GM18870 (cell line): ENCODE measurements at regions not wholly inside any gene's neighbourhood (a gene's known extent, or its start where the extent isn't known, plus 50 kb on each side); places are given as distances from the start of the nearest gene placed in this dataset.

ENCODE experiments used
- ATAC-seq: cut with Tn5 transposase; IDR thresholded peaks from one replicate; pipeline ENCODE4 v1.9.1; 2021; ENCODE audit warnings: moderate library complexity; ENCODE audit not compliant: unreplicated experiment

DNA sequence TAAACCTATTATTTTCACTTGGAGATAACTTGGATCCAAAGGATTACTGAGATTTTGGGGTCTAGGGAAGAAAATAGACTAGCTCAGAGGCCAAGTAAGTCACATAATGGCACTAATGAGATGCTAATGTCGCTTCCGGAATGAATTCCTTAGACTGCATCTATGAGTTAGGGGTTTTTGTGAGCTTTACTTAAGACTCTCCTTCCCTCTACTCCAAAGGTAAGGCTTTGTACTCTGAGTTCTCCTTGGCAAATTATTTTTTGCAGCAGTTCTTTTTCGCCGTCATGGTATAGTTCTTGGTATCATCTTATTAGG lies 143.9 kb upstream of the KLF14 start:
- no peak for ATAC-seq

DNA sequence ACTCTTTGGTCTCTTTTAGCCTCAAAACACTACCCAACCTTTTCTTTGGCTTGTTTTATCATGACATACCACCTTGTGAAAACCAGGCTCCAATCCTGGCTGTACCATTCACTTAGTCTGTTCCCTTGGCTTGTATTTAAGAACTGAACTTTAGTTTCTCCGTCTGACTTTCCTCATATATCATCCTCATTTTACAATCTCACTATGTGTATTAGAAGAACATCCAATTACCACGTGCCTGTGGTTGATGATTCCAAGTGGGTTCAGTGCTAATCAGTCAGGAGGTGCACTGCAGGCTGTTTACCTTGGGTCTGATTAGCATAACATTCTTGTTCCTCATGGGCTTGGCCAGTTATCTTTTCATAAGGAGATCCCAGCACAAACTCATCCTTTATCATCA lies 144.8 kb upstream of the KLF14 start:
- no peak for ATAC-seq

DNA sequence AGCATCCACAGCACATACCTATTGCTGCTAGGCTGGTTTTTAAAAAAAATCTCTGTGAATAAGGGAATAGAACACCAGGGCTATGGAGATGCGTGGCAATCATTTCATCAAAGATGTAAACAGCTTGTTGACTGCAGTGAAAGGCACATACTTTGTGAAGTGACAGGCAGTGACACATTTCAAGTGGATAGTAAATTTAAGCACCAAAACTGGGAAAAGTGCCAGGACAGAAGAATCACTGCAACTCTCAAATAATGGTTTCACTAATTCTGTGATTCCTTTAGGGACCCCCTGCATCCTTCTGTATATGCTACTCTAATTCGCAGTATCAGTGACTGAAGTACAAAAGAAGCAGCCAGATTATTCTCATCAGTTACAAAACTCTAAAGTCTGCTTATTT lies 145.2 kb upstream of the KLF14 start:
- ATAC-seq = no peak

DNA sequence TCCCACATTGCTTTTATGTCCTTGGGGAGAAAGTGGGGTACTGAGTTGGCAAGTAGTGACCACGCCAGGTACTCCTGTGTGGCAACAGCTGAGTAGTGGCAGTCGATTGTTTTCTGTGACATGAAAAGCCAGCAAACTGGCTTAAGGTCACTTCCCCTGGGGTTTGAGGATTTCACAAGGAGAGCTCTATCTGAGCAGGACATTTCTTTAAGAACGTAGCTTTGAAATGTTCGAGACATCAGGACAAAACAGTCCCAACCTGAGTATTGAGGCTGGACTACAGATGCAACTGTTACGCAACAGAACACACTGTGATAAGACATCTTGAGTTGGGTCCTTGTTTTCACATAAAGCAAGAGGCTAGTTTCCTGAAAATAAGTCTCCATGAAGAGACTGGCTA lies 146.7 kb upstream of the KLF14 start:
- no peak for ATAC-seq

DNA sequence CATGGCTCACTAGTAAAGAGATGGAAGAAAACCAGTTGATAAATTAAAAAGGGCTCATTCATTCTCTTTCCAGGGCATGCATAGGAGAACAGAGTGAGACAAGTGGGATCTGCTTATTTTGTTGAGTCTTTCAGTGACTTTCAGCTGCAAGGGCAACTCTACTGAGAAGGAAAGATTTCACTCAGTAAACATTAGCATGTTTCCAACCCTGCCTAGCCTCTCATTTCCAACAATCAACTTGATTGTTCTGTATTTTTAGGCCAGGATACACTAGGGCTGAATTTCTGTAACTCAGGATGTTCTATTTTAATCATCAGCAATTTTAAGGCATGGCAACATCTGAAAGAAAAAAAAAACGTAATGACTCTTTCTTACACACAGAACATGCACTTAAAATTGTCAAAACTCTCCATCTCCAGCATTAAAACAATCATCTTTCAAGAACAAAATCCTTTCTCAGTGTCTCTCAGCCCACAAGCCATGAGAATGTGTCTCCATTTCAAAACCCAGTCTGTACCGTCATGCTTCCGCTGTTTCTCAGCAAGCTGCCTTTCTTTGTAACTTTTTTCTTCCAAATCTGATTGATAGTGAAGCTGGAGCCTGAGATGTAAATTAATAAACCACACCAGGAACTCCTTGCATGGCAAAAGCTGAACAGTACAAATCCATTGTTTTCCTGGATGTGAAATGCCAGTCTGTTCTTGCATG lies 147.2 kb upstream of the KLF14 start:
- no peak for ATAC-seq

DNA sequence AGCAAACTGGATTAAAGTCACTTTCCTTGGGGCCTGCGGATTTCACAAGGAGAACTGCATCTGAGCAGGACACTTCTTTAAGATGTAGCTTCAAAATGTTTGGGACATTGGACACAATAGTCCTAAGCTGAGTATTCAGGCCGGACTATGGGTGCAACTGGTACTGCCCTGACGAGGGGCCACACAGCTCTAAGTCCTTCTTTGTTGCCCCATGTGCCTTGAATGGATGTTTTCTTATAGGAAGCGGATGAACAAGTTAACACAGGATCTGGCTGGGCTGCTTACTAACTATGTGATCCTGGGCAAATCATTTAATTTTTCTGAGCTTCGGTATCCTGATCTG lies 147.8 kb upstream of the KLF14 start:
- no peak for ATAC-seq

DNA sequence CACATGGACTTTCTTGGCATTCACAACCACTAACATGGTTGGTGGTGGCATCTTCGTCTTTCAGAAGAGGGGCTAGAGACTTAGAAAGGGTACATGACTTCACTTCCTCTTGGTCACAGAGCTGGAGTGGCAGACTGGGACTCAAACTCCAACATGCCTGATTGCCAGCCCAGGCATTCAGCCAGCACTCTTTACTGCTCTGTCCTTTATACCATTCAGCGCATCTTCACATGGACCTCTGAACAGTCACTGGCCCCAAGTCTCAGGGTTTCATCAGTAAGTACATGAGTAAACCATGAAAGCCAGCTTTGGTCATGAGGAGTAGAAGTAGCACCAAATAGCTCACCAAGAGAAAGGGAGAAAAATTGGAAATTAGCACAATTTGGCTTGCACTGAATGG lies 148.4 kb upstream of the KLF14 start:
- ATAC-seq = no peak

DNA sequence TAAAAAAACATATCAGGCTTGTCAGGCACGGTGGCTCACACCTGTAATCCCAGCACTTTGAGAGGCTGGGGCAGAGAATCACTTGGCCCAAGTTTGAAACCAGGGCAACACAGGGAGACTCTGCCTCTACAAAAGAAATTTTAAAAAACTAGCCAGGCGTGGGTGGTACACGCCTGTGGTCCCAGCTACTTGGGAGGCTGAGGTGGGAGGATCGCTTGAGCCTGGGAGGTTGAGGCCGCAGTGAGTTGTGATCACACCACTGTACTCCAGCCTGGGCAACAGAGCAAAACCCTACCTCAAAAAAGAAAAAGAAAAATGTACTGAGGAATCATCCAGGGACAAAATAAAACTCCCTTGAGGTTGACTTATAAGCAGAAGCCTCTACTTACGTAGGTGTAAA lies 149.9 kb upstream of the KLF14 start:
- ATAC-seq = no peak

DNA sequence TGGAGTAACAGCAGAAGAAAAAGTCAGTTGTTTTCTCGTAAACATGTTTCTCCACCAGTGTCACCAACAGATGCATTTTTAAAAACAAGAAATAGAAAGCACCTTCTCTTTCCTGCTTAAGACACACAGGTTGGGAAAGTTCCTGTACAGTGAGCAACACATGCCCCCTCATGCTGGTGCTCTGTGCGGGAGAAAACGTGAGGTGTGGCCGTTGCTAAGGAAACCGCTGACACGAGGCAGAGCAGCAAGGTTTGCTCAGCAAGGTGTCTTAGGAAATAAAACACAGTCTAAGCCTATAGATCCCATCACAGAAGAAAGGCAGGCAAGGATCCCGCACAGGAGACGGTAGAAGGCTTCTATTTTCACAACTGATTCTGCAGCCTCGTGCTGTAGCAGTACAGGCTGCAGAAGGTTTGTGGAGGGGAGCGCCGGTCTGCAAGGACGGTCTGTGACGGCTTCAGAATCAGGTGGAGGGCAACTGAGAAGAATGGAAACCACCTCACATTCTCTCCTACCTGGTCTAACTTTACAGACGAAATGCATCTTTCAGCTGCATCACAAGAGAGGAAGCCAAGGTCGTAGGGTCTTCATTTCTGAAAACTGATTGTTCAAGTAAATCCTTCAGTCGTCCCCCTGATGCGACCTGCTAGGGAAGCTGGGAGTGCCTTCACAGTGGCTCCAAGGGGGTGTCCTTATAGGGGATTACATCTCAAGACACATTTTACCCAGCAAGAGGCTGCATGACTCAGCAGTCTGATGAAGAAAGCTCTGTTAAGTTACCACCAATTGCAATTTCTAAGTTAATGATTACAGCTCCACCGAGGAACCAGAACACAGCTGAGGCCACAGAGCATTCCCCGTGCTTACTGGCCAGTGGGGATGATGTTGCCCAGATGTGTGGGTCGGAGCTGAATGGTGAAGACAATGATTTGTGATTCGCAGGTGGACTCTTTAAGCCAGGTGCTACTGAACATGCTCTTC lies 150.7 kb upstream of the KLF14 start:
- ATAC-seq = no peak

DNA sequence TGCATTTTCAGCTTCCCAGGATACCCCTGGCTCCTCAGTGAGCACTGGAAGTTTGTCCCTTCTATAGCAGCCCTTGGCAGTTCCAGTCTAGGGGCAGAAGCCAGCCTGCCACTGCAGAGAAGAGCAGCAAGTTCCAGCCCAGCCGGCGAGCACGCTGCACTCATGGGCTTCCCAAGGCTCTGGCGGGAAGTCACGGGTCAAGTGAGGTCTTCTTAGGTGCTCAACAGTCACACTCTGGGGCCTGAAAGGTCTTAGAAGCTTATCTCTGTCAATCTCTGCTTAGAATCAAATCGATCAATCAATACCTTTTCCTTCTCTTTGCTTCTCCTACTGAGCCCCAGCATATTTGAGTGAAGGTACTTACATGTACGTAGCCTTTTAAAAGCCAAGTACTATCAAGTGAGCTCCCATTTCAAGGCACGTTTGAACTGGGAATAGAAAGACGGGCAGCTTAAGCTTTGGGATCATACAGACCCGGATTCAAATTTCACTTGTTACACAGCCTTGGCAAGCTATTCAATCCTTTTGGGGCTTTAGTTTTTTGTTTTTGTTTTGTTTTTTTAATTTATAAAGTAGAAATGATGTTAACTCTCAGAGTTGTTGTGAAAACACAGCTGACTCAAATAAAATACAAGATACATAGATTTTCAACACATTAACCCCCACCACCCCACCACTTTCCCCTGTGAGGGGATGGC lies 152.6 kb upstream of the KLF14 start:
- no peak for ATAC-seq

DNA sequence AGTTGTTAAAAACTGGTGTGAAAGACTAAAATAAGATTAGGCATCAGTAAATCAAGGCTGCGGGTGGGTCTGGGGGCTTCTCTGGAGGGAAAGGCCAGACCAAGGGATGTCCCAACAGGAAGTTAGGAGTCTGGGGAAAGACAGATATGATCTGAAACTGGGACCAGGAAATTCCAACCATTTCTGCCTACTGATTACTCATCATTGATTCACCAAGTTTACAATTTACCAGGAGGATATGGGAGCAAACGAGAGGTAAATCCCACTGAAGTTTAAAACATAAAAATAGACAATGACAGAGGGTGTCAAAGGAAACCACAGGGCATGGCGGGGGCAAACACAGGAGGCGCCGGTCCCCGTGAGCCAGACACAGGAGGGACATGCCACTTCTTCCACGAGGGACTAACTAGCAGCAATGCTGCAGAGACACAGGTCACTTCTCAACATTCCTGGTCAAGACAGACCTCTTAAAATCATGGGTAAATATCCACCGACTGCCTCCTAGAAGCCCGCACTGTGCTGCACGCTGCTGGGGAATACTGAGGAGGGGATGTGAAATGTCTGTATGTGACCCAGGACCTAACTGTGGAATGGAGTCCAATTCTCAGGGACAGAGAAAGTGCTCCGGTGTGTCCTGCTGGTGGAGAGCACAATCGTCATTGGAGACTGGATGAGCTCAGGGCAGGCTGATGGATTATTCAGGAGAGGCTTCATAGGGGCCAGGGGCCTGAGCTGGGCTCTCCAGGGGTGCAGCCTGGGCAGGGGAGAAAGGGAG lies 153.4 kb upstream of the KLF14 start:
- ATAC-seq = no peak

DNA sequence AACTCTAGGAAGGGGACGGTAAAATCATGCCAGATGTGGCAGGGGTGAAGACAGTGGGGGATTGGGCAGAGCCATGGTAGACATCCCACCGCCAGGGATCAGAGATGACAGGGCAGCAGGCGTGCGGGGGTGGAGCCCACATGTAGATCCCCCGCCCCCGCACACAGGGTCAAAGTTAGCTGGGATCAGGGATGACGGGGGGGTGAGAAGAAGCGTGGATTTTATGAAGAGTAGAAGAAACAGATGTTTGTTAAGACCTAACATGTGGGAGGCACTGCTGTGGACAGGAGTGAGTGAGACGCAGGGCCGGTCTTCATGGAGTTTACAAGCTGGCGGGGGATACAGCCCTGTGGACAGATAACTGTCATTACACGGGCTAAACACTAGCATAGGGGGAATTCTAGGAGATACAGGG lies 154.0 kb upstream of the KLF14 start:
- ATAC-seq = no peak

DNA sequence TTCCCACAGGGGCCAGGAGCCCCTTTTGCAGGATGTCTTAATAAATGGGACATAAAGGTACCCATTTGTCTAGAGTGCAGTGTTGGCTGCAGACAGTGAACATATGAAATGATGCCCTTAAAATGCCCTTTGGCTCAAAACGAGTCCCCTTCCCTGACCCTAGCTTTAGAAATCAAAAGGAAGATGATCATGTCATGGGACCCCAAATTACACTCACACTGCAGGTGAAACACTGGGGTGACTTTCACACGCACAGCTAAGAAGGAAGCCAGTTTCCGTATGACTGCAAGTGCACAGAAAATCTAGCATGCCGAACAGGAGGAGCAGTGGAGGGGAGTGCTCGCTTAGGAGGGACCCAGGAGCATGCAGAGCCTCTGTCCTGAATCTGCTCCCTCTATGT lies 154.5 kb upstream of the KLF14 start:
- no peak for ATAC-seq

DNA sequence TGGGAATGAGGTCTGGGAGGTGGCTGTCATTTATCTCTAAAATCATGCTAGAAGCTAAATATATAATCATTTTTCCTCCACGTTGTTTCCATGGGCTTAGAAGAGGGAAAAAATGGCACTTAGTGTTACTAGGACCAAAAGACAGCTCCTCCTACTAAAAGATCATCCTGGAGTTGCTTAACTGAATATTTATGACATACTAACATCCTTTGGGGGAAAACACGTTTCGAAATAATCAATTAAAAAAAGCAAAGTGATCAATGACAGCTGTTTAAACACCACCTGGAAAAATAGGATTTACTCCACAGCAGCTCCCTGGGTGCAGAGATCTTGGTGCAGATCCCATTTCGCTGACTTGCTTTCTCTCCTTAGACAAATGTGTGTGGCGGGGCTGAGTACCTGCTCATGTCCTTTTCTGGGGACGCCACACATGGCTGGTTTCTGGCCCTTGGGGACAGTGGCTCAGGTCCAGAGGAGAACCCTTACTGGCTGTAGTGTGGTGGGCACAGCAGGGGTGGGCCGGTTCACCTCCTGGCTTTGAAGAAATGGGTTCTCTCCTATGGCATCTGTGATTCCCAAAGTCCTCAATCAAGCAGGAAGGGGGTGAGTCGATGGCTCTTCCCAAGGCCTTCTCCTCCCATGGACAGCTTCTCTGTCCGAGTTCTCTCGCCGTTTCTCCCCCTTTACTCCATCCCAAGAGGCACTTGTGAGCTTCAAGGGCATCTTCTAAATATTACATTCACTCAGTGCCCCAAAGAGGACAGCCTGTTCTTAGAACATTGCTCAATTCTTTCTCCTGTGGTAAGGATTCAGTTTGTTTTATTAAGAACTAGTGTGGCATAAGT lies 156.4 kb upstream of the KLF14 start:
- no peak for ATAC-seq

DNA sequence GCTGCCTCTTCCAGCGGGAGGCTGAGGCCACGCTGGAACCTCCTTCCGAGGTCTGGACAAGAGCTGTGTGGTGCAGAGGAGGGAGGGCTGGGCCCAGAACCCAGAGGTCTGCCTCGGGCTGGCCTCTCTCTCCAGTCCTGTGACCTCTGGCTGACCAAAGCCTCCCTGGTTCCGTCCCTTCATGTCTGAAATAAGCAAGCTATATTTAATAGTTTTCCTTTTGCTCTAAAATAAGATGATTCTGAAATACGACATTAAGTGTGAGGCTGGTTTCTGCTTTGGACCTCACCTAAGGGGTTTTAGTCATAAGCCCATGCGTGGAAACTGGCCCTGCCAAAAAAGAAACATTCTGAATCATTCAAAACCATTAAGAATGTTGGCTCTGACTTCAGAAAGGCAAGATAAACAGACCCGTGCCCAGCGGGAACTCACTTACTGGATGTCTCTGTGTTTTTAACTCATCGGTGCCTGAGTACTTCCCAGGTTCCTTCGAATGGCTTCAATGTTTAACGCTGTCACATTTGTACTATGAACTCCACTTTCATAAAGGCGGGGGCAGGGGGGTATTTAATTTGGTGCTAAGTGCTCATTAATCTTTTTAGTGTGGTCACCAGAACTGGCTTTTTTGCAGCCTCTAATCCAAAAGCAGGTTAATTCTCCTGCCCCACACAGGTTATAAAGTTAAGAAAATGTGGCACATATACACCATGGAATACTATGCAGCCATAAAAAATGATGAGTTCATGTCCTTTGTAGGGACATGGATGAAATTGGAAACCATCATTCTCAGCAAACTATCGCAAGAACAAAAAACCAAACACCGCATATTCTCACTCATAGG lies 157.5 kb upstream of the KLF14 start:
- no peak for ATAC-seq

DNA sequence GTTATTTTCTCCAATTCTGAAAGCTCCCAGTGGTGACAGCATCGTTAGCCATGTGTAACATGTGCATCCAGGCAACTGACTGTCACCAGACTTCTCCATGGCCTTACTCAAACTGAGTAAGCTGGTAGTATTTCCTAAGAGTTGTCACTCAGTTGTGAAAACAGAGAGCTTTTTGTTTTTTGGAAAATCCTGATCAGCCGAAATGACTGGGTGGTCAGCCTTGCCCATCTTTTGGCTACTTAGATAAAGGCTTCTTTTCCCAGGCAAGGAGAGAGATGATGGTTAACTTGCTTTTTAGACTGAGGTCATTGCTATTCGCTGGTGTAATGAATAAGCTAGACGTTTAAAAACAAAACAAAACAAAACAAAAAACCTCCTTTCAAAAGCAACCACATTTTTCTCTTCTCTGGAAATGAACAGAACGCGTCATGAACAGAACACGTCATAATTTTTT lies 159.5 kb upstream of the KLF14 start:
- ATAC-seq = no peak

DNA sequence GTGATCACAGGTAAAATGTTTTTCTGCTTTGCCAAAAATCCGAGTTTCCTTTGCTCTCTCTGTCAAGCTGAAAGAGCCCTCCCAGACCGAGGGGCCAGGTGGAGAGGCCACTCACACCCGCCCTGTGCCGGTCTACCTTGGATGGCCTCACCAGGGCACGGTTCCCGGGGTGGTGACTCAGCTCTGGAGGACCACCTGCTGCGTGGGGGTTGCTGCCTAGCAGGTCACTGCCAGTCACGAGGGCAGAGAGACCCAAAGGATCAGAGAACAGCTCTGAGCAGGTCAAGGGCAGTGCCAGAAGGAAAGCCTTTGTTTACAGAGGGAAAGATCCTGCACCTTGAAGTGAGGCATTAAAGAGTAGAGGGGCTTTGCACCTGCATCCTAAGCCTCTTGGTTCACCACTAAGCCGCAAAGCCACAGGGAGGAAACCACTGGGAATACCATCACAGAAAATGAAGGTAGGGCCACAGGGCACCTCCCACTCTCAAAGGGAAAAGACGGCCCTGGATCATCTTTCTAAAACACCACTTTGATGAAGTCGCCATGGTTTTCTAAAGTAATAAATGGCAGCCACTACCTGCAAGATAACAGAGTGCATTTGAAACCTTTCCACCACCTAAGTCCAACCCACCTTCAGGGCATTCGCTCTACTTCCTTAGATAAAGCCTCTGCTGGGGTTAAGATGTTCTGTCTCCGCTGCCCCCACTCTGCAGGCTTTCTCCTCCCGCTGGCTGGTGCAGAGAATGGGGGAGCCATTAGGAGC lies 160.3 kb upstream of the KLF14 start:
- ATAC-seq = no peak

DNA sequence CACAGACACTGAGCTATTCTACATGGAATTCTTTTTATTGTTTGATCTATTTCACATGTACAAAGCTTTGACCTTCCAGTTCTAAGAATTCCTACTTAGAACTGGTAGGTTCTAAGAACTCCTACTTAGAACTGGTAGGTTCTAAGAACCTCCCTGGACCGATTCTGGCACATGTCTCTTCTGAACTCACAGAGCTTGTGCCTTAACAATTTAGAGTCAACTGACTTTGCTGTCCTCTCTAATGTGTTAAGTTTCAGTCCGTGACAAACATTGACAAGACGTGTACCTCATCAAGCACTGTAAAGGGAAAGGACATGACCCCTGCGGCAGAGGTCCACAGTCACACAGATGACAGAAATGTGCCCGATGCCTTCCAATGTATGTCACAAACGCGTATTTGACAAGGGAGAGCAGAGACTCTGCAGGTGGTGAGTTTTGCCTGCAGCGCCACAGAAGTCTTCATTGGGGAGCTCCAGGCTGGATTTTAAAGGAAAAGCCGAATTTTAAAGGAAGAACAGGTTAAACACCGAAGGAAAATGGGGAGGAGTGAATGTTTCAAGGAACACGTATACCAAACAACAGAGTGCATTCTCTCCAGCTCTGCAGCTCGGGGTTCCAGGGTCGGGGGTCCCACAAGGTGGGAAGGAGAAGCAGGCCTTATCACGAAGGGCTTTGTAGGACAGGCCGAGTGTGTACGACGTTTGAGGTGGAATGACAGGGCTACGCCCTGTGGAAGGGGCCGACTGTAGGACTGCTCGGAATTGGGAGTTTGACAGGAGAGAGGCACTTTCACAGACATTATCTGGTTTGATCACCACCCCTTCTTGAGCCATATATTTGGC lies 161.1 kb upstream of the KLF14 start:
- no peak for ATAC-seq
